ENCODE measurements at regions not wholly inside any gene's neighbourhood (a gene's known extent, or its start where the extent isn't known, plus 50 kb on each side); places are given as distances from the start of the nearest gene placed in this dataset.

DNA sequence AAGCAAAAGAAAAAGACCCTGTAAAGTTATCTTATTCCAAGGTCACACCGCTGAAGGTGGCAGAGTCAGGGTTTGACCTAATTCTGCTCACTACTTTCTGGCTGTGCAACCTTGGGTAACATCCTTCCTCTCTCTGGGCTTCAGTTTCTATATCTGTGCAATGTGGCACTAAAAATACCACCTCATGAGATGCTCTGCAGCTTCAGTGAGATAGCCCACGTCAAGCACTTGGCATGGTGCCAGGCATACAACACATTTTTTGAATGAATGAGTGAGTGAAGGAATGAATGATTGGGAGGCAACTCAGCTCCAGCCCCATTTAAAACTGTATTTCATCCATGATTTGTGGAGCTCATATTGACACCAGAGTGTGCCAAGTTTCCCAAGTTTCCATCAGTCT lies 62.3 kb downstream of the FOXI1 start:
- POLR2A ChIA-PET, result no interaction called here
- no peaks in the 10 kb centered on the region for H3K79me2 ChIP-seq (ENCODE audit: insufficient read depth, low read length)
- no peak overlapping the region for H3K4me3 ChIP-seq (replicated peaks in 1 of 3; ENCODE audit: insufficient read depth in 1 of 3, low read depth in 2 of 3, low read length in 3 of 3)
- no peaks in the 10 kb centered on the region for H3K36me3 ChIP-seq (replicated peaks in 1 of 2; ENCODE audit: control insufficient read depth in 1 of 2, insufficient read depth in 2 of 2, low read length in 2 of 2)
- CTCF ChIA-PET (ENCODE audit: low intra/inter-chr PET ratio, low total read pairs), result no interaction called here
- TF ChIP-seq LCORL (IDR thresholded peaks at IDR 0.05), result peak; percentile 92
- TF ChIP-seq LCORL (CRISPR knock-in tag; IDR thresholded peaks at IDR 0.05), result no peak
- TF ChIP-seq ESRRA (CRISPR knock-in tag; IDR thresholded peaks at IDR 0.05; ENCODE audit: low read depth), result no peak
- peaks cover 1 to 13% of the 10 kb centered on the region in 2 experiments; a peak in 4 of 5 replicates for H3K27me3 ChIP-seq (ENCODE audit: control insufficient read depth in 1 of 2, insufficient read depth in 2 of 2, low read length in 2 of 2)
- H2AFZ ChIP-seq (ENCODE audit: low read length), result no peak overlapping the region
- BruUV-seq (replicated peaks), result no TSS peak
- intact Hi-C loops (cut with micrococcal nuclease; ENCODE audit: unreplicated experiment) (no loop called here), in situ Hi-C loops (cut with HindIII; ENCODE audit: extremely low pct_ligation_motif_present, low pct_unique_long_range_greater_than_20kb) (no loop called here)
- H3K4me2 ChIP-seq (ENCODE audit: low read depth, low read length), result no peak overlapping the region
- no peaks in the 10 kb centered on the region for H4K20me1 ChIP-seq (ENCODE audit: insufficient read depth, low read length)
- ATAC-seq (no peak), DNase-seq (ENCODE audit: low spot score) (no peak), FAIRE-seq (no peak)
- no peaks in the 10 kb centered on the region for H3K4me1 ChIP-seq (ENCODE audit: insufficient read depth, low read length)
- 42% methylated on average over 2 of the region's 2 CpGs for WGBS (ENCODE audit: low lambda C conversion rate)
- no peaks in the 10 kb centered on the region for H3K9me3 ChIP-seq (ENCODE audit: low read length)
- H3K9ac ChIP-seq (ENCODE audit: insufficient read depth, low read depth, low read length), result no peak overlapping the region
- H3K27ac ChIP-seq (ENCODE audit: extremely low read length, insufficient read depth, low read length), result no peak overlapping the region

DNA sequence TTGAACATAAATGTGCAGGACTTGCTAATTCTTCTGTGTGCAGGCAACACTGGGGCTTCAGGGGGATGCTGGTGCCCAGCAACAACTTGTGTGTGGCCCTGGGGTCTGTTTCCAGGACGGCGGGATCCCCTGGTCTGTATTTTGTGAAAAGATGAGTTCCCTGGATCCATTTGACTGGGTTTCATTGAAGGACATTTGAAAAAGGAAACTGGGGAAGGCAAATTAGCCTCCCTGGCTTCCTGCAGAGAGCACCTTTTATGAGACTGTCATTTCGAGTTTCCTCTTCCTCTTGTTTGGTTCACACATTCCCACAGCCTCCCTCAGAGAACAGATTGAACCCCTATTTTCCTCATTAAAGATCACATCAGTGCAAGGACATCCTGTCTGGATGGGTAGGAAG lies 63.1 kb downstream of the FOXI1 start:
- Histone ChIP-seq H3K4me3 (replicated peaks in 1 of 3; ENCODE audit: insufficient read depth in 1 of 3, low read depth in 2 of 3, low read length in 3 of 3) (no peak overlapping the region), H3K27ac (ENCODE audit: extremely low read length, insufficient read depth, low read length) (no peak overlapping the region), H3K36me3 (replicated peaks in 1 of 2; ENCODE audit: control insufficient read depth in 1 of 2, insufficient read depth in 2 of 2, low read length in 2 of 2) (no peaks in the 10 kb centered on the region), H2AFZ (ENCODE audit: low read length) (no peak overlapping the region), H3K9ac (ENCODE audit: insufficient read depth, low read depth, low read length) (no peak overlapping the region), H3K9me3 (ENCODE audit: low read length) (no peaks in the 10 kb centered on the region), H3K79me2 (ENCODE audit: insufficient read depth, low read length) (no peaks in the 10 kb centered on the region), H3K4me2 (ENCODE audit: low read depth, low read length) (no peak overlapping the region), H3K4me1 (ENCODE audit: insufficient read depth, low read length) (no peaks in the 10 kb centered on the region), H4K20me1 (ENCODE audit: insufficient read depth, low read length) (no peaks in the 10 kb centered on the region), H3K27me3 (ENCODE audit: control insufficient read depth in 1 of 2, insufficient read depth in 2 of 2, low read length in 2 of 2) (peaks cover 1 to 13% of the 10 kb centered on the region in 2 experiments; a peak in 4 of 5 replicates)
- no peak for ATAC-seq
- no peak for DNase-seq (ENCODE audit: low spot score)
- no peak for FAIRE-seq
- no peak for TF ChIP-seq NR0B2 (CRISPR knock-in tag; IDR thresholded peaks at IDR 0.05)
- no peak for TF ChIP-seq MTF2 (CRISPR knock-in tag; IDR thresholded peaks at IDR 0.05; ENCODE audit: borderline replicate concordance)
- no TSS peak for BruUV-seq (replicated peaks)
- ChIA-PET CTCF (ENCODE audit: low intra/inter-chr PET ratio, low total read pairs) (no interaction called here), POLR2A (no interaction called here)
- intact Hi-C loops (cut with micrococcal nuclease; ENCODE audit: unreplicated experiment) (no loop called here), in situ Hi-C loops (cut with HindIII; ENCODE audit: extremely low pct_ligation_motif_present, low pct_unique_long_range_greater_than_20kb) (no loop called here)
- 28% methylated on average over 3 of the region's 3 CpGs for WGBS (ENCODE audit: low lambda C conversion rate)
